GM12878 (cell line): ENCODE measurements at regions not wholly inside any gene's neighbourhood (a gene's known extent, or its start where the extent isn't known, plus 50 kb on each side); places are given as distances from the start of the nearest gene placed in this dataset.
A peak's percentile ranks its signal among the peaks of the same experiment; 100 is the strongest.

Experiments
- ATAC-seq: fragments of 200-7000 bp; cut with Tn5 transposase; 3 replicates; pipeline ENCODE4 v1.9.1; 2020; ENCODE audit warnings: mild to moderate bottlenecking, moderate library complexity
- BruUV-seq: library from RNA; stranded (reverse); fragments of 400-500 nt; replicated peaks from 2 replicates; lab custom pipeline; 2021; lab: Mats Ljungman, UMichigan
- CTCF ChIA-PET: fragments of 300-600 bp; sonication (Branson Sonifier 250); formaldehyde crosslinking; extraction: SDS; loops from one replicate; lab custom pipeline; 2021; ENCODE audit warnings: inconsistent platforms; lab: Yijun Ruan, JAX
- POLR2A ChIA-PET: fragments of 350-600 bp; formaldehyde crosslinking; extraction: SDS; loops from one replicate; lab custom pipeline; 2021; ENCODE audit warnings: inconsistent platforms; lab: Charles Lee
- RAD21 ChIA-PET: fragments of 300-600 bp; sonication (Branson Sonifier 250); formaldehyde crosslinking; loops from one replicate; lab custom pipeline; 2023; ENCODE audit warnings: antibody characterized with exemption; ENCODE audit not compliant: unreplicated experiment; lab: Charles Lee
- SMC1A ChIA-PET: fragments of 300-600 bp; sonication (Branson Sonifier 250); formaldehyde crosslinking; loops from one replicate; lab custom pipeline; 2023; ENCODE audit not compliant: unreplicated experiment, uncharacterized antibody; lab: Charles Lee
- DNase-seq: peaks from one replicate; pipeline ENCODE4 v3.0.0-alpha.2; 2011; ENCODE audit warnings: low read depth, low spot score
- FAIRE-seq: peaks from 3 replicates; lab custom pipeline; 2011; peaks lifted over from hg19 to GRCh38; lab: Jason Lieb, UNC
- H2AFZ ChIP-seq: 2 replicates; pipeline ENCODE4 v1.6.0; 2011; ENCODE audit warnings: low read depth, low read length, control low read depth; ENCODE audit not compliant: control insufficient read depth
- H3K27ac ChIP-seq: 2 replicates; pipeline ENCODE4 v1.5.1; 2011; ENCODE audit warnings: control low read depth; ENCODE audit not compliant: control insufficient read depth, insufficient read depth
- H3K27me3 ChIP-seq, 2 experiments: replicated peaks in 1 of 2; 2 replicates each; pipeline versions ENCODE4 v1.6.0 to v1.6.1; 2011; ENCODE audit warnings: low read length in 1 of 2; ENCODE audit not compliant: control insufficient read depth in 2 of 2, insufficient read depth in 2 of 2
- H3K36me3 ChIP-seq, 2 experiments: 2 replicates each; pipeline ENCODE4 v1.5.1; 2011; ENCODE audit warnings: low read length in 1 of 2; ENCODE audit not compliant: control insufficient read depth in 2 of 2, insufficient read depth in 2 of 2
- H3K4me1 ChIP-seq: 2 replicates; pipeline ENCODE4 v1.6.1; 2011; ENCODE audit warnings: mild to moderate bottlenecking, low read length, moderate library complexity, mixed read lengths; ENCODE audit not compliant: control insufficient read depth, insufficient read depth
- H3K4me2 ChIP-seq: 2 replicates; pipeline ENCODE4 v1.6.0; 2011; ENCODE audit warnings: control low read depth; ENCODE audit not compliant: control insufficient read depth, insufficient read depth
- H3K4me3 ChIP-seq: fragments of 200-600 bp; sonication (generic); 2 replicates; pipeline ENCODE4 v1.5.1; 2016
- H3K79me2 ChIP-seq: 2 replicates; pipeline ENCODE4 v1.6.0; 2011; ENCODE audit warnings: low read length; ENCODE audit not compliant: control insufficient read depth, insufficient read depth
- H3K9ac ChIP-seq: 2 replicates; pipeline ENCODE4 v1.8.0; 2011; ENCODE audit warnings: low read length, control low read depth, mixed read lengths; ENCODE audit not compliant: control insufficient read depth, insufficient read depth
- H3K9me3 ChIP-seq: replicated peaks from 3 replicates; pipeline ENCODE4 v1.5.1; 2011; ENCODE audit warnings: mild to moderate bottlenecking, low read length; ENCODE audit not compliant: control insufficient read depth, insufficient read depth
- H4K20me1 ChIP-seq: 2 replicates; pipeline ENCODE4 v1.6.0; 2011; ENCODE audit not compliant: control insufficient read depth, insufficient read depth
- BCL3 ChIP-seq: IDR thresholded peaks from 2 replicates; pipeline ENCODE4 v1.6.1; 2011; ENCODE audit warnings: borderline replicate concordance, low read depth, mild to moderate bottlenecking, moderate library complexity, low read length; ENCODE audit not compliant: insufficient read depth, poor library complexity, severe bottlenecking
- JUND ChIP-seq: IDR thresholded peaks from 2 replicates; pipeline ENCODE4 v1.6.1; 2012; ENCODE audit warnings: low read depth, mild to moderate bottlenecking, low read length, improper control_type of control experiment, moderate library complexity
- MEF2B ChIP-seq: fragments of 450-650 bp; IDR thresholded peaks from 2 replicates; pipeline ENCODE4 v1.6.1; 2018; ENCODE audit warnings: mild to moderate bottlenecking, moderate library complexity; ENCODE audit not compliant: partially characterized antibody, poor library complexity, severe bottlenecking
- MTA2 ChIP-seq: fragments of 450-650 bp; IDR thresholded peaks from 2 replicates; pipeline ENCODE4 v1.6.1; 2016; ENCODE audit warnings: low read depth, mild to moderate bottlenecking, moderate library complexity
- RFX5 ChIP-seq: IDR thresholded peaks from 2 replicates; pipeline ENCODE4 v1.6.1; 2011; ENCODE audit warnings: low read depth, low read length, improper control_type of control experiment
- SUPT20H ChIP-seq: IDR thresholded peaks from 2 replicates; pipeline ENCODE4 v1.6.1; 2011; ENCODE audit warnings: low read depth, mild to moderate bottlenecking, low read length, moderate library complexity, borderline replicate concordance; ENCODE audit not compliant: control insufficient read depth
- WGBS: methylation state at CpG from one replicate; pipeline ENCODE4 v1.1.6; 2016; ENCODE audit warnings: low lambda C conversion rate; ENCODE audit not compliant: insufficient replicate concordance, insufficient coverage; ENCODE audit errors: missing lambda C conversion rate; 5-methylcytosine and 5-hydroxymethylcytosine counted together
- in situ Hi-C: fragments of 300-500 bp; cut with MboI; formaldehyde crosslinking; loops from 9 replicates; pipeline ENCODE4 v1.14.3; 2018; ENCODE audit warnings: mixed read lengths
- intact Hi-C: fragments of 100-400 bp; cut with micrococcal nuclease; formaldehyde crosslinking; loops from one replicate; pipeline ENCODE4 v1.14.2; 2022; ENCODE audit not compliant: unreplicated experiment
- TF ChIP-seq, protein P1 (sequence below): IDR thresholded peaks from 2 replicates; pipeline ENCODE4 v1.6.1; 2012; ENCODE audit warnings: low read length, inconsistent platforms
- TF ChIP-seq, protein P2 (sequence below): fragments of 450-650 bp; IDR thresholded peaks from 2 replicates; pipeline ENCODE4 v1.6.1; 2017; ENCODE audit warnings: mild to moderate bottlenecking, moderate library complexity

DNA sequence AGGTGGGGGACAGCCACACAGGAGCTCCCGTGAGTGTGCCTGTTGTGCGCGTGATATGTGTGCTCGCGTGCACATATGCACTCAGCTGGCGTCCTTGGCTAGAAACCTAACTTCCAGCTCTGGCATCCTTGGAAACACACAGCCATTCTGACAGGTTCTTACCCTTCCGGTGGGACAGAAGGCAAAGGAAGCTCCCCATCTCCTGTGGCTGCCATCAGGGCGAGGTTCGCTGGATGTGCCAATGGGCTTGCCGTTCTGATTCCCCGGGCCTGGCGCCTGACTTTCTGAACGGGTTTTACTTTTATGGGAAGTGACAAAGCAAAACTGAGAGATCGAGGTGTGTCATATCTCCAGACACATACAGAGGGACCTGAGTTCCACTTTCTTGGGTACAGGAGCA is 124.7 kb downstream of the PAPOLA start:
- H3K9me3 ChIP-seq: no peaks in the 10 kb centered on the region; the same call in 2 of the 3 replicates
- ChIA-PET CTCF (no interaction called here), POLR2A (no interaction called here), SMC1A (interaction anchor here (0.6 kb wide), 1 partner anchor 330 kb away, joined by 3 read pairs; no protein-coding TSS in a partner anchor), RAD21 (no interaction called here)
- no peak overlapping the region for H3K9ac ChIP-seq
- no TSS peak for BruUV-seq
- H3K27ac ChIP-seq: no peak overlapping the region
- WGBS: 48% methylated on average over 14 of the region's 14 CpGs
- no peak for DNase-seq
- no peak for ATAC-seq
- no peaks in the 10 kb centered on the region for H4K20me1 ChIP-seq
- no peak overlapping the region; the same call in 1 of the 2 replicates for H3K4me3 ChIP-seq
- no peaks in the 10 kb centered on the region for H3K36me3 ChIP-seq
- in situ Hi-C loops (no loop called here), intact Hi-C loops (no loop called here)
- TF ChIP-seq, protein P1, sequence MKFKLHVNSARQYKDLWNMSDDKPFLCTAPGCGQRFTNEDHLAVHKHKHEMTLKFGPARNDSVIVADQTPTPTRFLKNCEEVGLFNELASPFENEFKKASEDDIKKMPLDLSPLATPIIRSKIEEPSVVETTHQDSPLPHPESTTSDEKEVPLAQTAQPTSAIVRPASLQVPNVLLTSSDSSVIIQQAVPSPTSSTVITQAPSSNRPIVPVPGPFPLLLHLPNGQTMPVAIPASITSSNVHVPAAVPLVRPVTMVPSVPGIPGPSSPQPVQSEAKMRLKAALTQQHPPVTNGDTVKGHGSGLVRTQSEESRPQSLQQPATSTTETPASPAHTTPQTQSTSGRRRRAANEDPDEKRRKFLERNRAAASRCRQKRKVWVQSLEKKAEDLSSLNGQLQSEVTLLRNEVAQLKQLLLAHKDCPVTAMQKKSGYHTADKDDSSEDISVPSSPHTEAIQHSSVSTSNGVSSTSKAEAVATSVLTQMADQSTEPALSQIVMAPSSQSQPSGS: no peak
- TF ChIP-seq SUPT20H (no peak), JUND (no peak), RFX5 (no peak), MTA2 (no peak), BCL3 (no peak), MEF2B (no peak)
- TF ChIP-seq, protein P2, sequence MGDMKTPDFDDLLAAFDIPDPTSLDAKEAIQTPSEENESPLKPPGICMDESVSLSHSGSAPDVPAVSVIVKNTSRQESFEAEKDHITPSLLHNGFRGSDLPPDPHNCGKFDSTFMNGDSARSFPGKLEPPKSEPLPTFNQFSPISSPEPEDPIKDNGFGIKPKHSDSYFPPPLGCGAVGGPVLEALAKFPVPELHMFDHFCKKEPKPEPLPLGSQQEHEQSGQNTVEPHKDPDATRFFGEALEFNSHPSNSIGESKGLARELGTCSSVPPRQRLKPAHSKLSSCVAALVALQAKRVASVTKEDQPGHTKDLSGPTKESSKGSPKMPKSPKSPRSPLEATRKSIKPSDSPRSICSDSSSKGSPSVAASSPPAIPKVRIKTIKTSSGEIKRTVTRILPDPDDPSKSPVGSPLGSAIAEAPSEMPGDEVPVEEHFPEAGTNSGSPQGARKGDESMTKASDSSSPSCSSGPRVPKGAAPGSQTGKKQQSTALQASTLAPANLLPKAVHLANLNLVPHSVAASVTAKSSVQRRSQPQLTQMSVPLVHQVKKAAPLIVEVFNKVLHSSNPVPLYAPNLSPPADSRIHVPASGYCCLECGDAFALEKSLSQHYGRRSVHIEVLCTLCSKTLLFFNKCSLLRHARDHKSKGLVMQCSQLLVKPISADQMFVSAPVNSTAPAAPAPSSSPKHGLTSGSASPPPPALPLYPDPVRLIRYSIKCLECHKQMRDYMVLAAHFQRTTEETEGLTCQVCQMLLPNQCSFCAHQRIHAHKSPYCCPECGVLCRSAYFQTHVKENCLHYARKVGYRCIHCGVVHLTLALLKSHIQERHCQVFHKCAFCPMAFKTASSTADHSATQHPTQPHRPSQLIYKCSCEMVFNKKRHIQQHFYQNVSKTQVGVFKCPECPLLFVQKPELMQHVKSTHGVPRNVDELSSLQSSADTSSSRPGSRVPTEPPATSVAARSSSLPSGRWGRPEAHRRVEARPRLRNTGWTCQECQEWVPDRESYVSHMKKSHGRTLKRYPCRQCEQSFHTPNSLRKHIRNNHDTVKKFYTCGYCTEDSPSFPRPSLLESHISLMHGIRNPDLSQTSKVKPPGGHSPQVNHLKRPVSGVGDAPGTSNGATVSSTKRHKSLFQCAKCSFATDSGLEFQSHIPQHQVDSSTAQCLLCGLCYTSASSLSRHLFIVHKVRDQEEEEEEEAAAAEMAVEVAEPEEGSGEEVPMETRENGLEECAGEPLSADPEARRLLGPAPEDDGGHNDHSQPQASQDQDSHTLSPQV: no peak
- H2AFZ ChIP-seq: peak overlapping the region; percentile 41
- no peaks in the 10 kb centered on the region for H3K4me1 ChIP-seq
- FAIRE-seq: no peak
- no peaks in the 10 kb centered on the region for H3K79me2 ChIP-seq
- H3K4me2 ChIP-seq: no peak overlapping the region; the same call in none of the 2 replicates
- H3K27me3 ChIP-seq: no peaks in the 10 kb centered on the region
